Glutamatergic neuron (in vitro differentiated cells): ENCODE measurements at regions not wholly inside any gene's neighbourhood (a gene's known extent, or its start where the extent isn't known, plus 50 kb on each side); places are given as distances from the start of the nearest gene placed in this dataset.
A peak's percentile ranks its signal among the peaks of the same experiment; 100 is the strongest.

Experiments used
- DNase-seq: peaks from one replicate; pipeline ENCODE4 v3.0.0; 2022
- H3K27ac Mint-ChIP-seq: one replicate; pipeline ENCODE4 v1.8.0; 2020; ENCODE audit warnings: mild to moderate bottlenecking, mixed read lengths, inconsistent platforms; ENCODE audit not compliant: unreplicated experiment
- H3K27me3 Mint-ChIP-seq: one replicate; pipeline ENCODE4 v1.8.0; 2020; ENCODE audit warnings: mild to moderate bottlenecking, moderate library complexity, mixed read lengths, inconsistent platforms; ENCODE audit not compliant: unreplicated experiment
- H3K36me3 Mint-ChIP-seq: one replicate; pipeline ENCODE4 v1.8.0; 2020; ENCODE audit warnings: mild to moderate bottlenecking, mixed read lengths, inconsistent platforms; ENCODE audit not compliant: unreplicated experiment
- H3K4me1 Mint-ChIP-seq: one replicate; pipeline ENCODE4 v1.8.0; 2020; ENCODE audit warnings: mild to moderate bottlenecking, low read depth, mixed read lengths, inconsistent platforms; ENCODE audit not compliant: unreplicated experiment
- H3K4me3 Mint-ChIP-seq: one replicate; pipeline ENCODE4 v1.8.0; 2020; ENCODE audit warnings: mild to moderate bottlenecking, mixed read lengths, inconsistent platforms; ENCODE audit not compliant: unreplicated experiment
- H3K9me3 Mint-ChIP-seq: one replicate; pipeline ENCODE4 v1.8.0; 2020; ENCODE audit warnings: mild to moderate bottlenecking, moderate library complexity, mixed read lengths, inconsistent platforms; ENCODE audit not compliant: unreplicated experiment
- TF ChIP-seq, protein P1 (sequence below): fragments of 200-600 bp; sonication (generic); IDR thresholded peaks from one replicate; pipeline ENCODE4 v1.5.0; 2021; ENCODE audit not compliant: partially characterized antibody, unreplicated experiment

- DNase-seq, result no peak
- Mint-ChIP-seq H3K27ac (peak overlapping the region; percentile 10), H3K36me3 (no peaks in the 10 kb centered on the region), H3K4me3 (no peak overlapping the region), H3K9me3 (no peaks in the 10 kb centered on the region), H3K27me3 (no peaks in the 10 kb centered on the region), H3K4me1 (peaks cover 35% of the 10 kb centered on the region)
- TF ChIP-seq, protein P1, sequence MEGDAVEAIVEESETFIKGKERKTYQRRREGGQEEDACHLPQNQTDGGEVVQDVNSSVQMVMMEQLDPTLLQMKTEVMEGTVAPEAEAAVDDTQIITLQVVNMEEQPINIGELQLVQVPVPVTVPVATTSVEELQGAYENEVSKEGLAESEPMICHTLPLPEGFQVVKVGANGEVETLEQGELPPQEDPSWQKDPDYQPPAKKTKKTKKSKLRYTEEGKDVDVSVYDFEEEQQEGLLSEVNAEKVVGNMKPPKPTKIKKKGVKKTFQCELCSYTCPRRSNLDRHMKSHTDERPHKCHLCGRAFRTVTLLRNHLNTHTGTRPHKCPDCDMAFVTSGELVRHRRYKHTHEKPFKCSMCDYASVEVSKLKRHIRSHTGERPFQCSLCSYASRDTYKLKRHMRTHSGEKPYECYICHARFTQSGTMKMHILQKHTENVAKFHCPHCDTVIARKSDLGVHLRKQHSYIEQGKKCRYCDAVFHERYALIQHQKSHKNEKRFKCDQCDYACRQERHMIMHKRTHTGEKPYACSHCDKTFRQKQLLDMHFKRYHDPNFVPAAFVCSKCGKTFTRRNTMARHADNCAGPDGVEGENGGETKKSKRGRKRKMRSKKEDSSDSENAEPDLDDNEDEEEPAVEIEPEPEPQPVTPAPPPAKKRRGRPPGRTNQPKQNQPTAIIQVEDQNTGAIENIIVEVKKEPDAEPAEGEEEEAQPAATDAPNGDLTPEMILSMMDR, result no peak
These were observed 230.7 kb upstream of the SPRY2 start for GRCh38 chr13:80571346-80572307.

- Mint-ChIP-seq H3K4me3 (no peak overlapping the region), H3K27me3 (no peaks in the 10 kb centered on the region), H3K27ac (no peak overlapping the region), H3K9me3 (no peaks in the 10 kb centered on the region), H3K36me3 (no peaks in the 10 kb centered on the region), H3K4me1 (peaks cover 7% of the 10 kb centered on the region)
- TF ChIP-seq, protein P1, result no peak
- DNase-seq, result no peak
These were observed 222.5 kb upstream of the SPRY2 start for GRCh38 chr13:80563439-80563838.

- no peaks in the 10 kb centered on the region for H3K36me3 Mint-ChIP-seq
- H3K27ac Mint-ChIP-seq, result no peak overlapping the region
- H3K4me3 Mint-ChIP-seq, result no peak overlapping the region
- no peaks in the 10 kb centered on the region for H3K27me3 Mint-ChIP-seq
- peaks cover 2% of the 10 kb centered on the region for H3K9me3 Mint-ChIP-seq
- DNase-seq, result no peak
- TF ChIP-seq, protein P1, result no peak
- H3K4me1 Mint-ChIP-seq, result peaks cover 7% of the 10 kb centered on the region
These were observed 221.7 kb upstream of the SPRY2 start for GRCh38 chr13:80562433-80563156.

GRCh38 chr13:80560609-80561008 is 219.7 kb upstream of the SPRY2 start:
- TF ChIP-seq, protein P1, result no peak
- Mint-ChIP-seq H3K27ac (no peak overlapping the region), H3K36me3 (no peaks in the 10 kb centered on the region), H3K9me3 (peaks cover 2% of the 10 kb centered on the region), H3K4me1 (no peaks in the 10 kb centered on the region), H3K27me3 (no peaks in the 10 kb centered on the region), H3K4me3 (no peak overlapping the region)
- no peak for DNase-seq

GRCh38 chr13:80559944-80560343 is 219.0 kb upstream of the SPRY2 start:
- H3K4me1 Mint-ChIP-seq, result no peaks in the 10 kb centered on the region
- H3K27me3 Mint-ChIP-seq, result no peaks in the 10 kb centered on the region
- no peaks in the 10 kb centered on the region for H3K36me3 Mint-ChIP-seq
- H3K27ac Mint-ChIP-seq, result no peak overlapping the region
- TF ChIP-seq, protein P1, result no peak
- DNase-seq, result no peak
- no peak overlapping the region for H3K4me3 Mint-ChIP-seq
- H3K9me3 Mint-ChIP-seq, result peaks cover 2% of the 10 kb centered on the region
